ENCODE measurements at regions not wholly inside any gene's neighbourhood (a gene's known extent, or its start where the extent isn't known, plus 50 kb on each side); places are given as distances from the start of the nearest gene placed in this dataset.

DNA sequence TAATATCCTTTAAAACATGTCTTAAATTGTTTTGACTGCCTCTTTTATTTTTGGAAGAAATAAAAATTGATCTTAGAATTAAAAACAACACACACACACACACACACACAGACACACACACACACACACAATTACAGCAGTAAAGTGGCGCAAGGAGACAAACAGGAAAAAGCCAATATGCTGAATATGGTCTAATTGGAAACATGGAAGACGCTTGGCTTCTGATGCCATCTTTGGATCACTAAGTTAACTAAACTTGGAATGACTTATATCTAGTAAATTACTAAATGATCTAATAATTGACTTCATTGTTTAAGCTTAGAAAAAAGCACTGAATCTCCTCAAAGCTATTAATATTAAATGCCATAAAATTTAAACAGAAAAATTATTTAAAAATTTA lies 1093.4 kb downstream of the ADGRL3 start:
- DNase-seq: no peak

DNA sequence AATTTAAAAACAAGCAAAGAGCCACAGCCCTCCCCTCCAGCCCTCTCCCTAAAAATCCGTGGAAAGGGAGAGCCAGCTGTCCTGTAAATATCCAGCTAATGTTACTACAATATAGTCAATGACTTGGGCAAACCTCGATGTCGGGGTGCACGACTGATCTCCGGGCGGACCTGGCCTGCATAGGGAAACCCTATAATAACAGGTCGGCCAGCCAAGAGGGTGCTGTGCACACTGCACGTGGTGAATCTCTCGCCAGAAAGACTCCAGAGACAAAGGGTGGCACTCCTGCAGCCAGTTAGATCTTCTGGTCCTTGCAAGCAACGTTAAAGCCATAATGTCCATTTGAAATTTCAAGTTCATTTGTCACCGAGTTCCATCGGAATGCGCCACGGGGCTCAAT lies 1092.8 kb downstream of the ADGRL3 start:
- no peak for DNase-seq

DNA sequence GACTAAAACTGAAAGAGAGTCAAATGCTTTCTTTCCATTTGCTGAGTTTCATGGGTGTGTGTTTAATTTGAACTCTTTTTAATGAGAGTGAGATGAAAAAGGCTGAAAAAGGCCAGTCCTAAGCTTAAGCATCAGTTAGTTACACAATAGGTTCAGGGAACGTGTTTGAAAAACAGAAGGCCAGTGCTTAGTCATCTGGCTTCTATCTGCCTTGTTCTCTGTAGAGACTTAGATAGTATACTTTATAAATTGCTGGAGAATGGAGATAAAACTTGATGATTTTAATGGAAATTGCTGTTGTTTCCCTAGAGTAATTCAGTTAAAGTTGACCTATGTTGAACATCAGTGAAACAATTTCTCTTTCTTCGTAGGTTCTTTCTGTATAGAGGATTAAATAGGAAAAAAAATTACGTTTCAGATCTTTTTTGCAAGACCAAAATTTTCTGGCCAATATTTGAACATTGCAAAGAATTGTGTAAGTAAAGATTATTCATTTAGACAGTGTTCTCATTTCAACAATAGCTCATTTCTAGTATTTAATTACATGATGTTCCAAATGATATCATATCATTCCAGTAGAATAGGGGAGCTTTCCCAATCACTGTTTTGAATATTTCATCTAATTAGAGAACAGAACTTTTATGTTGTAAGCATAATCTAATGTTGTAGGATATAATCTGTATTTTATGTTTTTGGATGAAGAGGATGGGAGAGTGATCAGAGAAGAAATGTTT lies 1088.8 kb downstream of the ADGRL3 start:
- no peak for DNase-seq

DNA sequence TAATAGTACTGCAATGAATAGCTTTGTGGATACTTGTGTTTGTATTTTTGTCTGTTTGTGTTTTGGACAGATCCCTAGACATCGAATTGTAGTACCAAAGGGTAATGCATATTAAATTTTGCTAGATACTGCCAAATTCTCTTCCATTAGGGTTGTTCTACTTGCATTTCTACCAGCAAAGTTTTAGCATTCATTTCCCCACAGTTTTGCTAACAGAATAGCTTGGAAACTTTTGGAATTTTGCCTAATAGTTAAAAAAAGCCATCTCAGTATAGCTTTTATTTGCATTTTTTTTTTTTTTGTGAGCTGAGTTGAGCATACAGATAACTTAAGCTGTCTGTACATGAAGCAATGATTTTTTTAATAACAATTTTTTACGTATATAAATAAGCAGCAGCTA lies 1084.9 kb downstream of the ADGRL3 start:
- no peak for DNase-seq

DNA sequence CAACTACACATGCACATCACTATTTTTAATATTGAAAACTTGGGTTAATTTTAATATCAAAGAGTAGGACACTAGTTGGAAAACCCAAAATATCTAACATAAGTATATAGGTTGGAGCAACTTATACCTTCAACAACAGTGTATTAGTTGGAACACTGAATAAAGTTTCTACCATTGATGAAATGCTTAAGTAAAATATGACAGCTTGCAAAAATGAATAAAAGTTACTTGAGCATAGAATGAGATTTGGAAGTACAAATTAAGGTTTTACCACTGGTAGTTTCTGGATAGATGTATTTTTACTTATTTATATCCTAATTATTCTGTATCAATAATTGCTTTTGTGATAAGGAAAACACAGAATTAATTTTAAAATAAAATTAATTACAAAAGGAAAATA lies 1079.6 kb downstream of the ADGRL3 start:
- no peak for DNase-seq

DNA sequence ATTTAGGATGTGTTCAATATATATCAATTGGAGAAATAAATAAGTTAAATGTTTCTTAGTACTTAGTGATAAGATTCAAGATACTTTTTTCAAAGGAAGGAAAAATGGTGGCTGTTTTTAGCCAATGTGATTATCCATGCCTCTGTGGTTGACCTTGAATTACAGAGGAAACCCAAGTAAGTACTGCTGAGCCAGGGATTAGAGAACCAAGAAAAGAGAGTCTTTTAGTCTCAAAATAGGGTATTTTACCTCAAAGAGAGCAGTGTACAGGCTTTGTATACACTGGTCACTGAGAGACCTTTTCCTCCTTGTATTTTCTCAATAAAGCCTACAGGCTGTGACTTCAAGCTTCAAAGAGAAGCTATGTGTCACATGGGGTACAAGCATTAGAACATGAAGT lies 1075.3 kb downstream of the ADGRL3 start:
- DNase-seq: no peak

DNA sequence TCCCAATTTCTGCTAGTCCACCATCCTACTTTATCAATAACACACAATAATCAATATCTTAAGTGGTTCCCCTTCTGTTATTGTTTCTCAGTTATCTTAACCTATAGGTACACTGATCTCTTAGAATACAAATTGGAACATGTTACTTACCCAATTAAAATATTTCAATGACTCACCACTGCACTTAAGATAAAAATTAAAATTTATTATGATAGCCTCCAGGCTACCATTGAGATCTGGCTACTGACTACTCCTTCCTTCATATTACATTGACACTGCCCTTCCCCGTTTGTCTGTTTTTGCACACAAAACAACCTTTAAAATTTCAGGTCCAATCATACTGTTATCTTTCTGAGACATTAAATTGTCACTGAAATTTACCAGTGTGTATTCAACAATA lies 1074.7 kb downstream of the ADGRL3 start:
- no peak for DNase-seq

DNA sequence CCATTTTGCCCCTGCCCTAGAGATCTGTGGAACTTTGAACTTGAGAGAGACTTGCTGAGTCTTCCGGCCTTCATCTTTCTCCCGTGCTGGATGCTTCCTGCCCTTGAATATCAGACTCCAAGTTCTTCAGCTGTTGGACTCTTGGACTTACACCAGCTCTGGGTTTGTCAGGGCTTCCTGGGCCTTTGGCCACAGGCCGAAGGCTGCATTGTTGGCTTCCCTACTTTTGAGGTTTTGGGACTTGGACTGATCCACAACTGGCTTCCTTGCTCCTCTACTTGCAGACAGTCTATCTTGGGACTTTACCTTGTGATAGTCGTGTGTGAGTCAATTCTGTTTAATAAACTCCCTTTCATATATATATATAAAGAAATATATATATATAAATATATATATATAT lies 1071.0 kb downstream of the ADGRL3 start:
- DNase-seq: no peak

DNA sequence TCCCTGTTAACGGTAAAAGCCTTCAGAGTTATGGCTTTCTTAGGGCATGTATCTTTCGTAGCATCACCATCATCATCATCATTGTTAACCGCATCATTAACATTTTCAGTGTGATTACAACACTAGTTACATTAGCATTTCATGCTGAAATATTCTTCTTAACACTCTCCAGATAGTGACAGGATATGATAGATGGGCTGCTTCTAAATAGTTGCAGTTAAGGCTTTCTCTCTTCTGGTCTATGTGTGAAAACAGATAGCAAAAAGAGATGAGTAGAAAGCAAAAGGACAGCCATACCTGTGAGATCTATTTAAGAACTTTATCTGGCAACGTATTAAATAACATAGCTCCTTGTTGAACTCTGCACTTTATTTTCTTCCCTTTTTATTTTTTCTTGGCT lies 1069.8 kb downstream of the ADGRL3 start:
- DNase-seq: no peak

DNA sequence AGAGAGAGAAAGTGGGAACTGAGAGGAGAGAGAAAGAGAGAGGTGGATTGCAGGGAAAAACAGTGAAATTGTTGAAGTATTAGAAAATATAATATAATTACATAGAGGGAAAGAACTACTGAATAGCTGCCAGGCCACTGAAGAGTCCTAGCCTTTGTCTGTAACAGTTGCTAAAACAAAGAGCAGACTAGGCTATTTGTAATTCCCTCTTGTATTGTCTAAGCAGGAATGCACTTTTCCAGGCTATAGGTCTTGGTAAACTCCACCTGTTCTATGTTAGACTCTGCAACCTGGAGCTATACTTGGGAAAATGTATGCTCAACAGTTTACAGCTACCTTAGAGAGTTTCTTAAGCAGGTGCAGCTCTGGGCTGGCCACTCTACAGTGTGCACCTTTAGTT lies 1063.3 kb downstream of the ADGRL3 start:
- DNase-seq: no peak

DNA sequence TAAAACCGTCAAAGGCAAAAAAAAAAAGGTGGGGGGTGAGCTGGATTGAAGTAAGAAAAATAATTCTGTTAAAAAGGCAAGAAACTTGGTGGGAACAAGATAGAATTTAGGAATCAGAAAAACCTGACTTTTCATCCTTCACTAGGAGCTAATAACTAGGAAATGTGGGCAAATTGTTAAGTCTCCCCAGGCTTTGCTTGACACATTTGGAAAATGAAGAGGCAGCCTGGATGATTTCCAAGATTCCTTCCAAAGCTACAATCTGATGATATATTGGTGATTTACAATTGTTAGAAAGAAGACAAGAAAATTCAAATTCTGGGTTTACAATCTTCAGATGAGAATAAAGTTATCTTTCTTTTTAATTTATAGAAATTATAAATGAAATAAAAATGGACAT lies 1062.5 kb downstream of the ADGRL3 start:
- DNase-seq: no peak

DNA sequence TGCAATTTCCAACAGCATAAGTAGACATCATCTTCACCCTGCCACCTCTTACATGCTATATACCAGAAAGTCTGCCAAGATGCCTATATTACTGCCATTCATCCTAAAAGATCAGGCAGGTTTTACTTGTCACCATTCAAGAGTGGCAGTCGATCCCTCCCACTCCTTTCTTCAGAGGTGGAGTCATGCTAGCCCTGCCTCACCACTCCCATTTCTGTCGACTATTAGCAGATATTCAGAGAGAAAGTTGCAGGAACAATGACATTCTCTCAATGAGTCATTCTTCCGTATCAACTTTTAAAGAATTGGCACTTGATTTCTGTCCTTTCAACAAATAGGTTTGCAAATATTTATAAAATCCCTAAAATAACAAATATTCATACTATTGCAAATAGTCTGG lies 1060.1 kb downstream of the ADGRL3 start:
- no peak for DNase-seq

DNA sequence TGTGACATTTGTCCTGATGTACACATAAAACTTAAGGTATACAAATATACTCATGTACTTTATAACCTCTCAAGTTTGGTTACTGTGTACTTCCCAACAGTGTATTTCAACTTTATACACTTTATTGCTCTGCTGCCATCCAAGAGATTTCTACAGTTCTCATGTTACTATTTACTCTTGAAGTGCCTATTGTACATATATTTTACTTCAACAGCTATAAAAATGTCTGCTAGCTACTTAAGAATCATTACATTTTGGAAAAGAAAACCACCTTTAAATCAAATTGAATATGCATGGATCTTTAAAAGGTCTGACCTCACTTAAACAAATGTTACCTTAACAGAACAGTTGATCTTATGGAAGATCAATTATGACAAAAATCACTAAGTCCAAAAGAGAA lies 1056.4 kb downstream of the ADGRL3 start:
- DNase-seq: no peak

DNA sequence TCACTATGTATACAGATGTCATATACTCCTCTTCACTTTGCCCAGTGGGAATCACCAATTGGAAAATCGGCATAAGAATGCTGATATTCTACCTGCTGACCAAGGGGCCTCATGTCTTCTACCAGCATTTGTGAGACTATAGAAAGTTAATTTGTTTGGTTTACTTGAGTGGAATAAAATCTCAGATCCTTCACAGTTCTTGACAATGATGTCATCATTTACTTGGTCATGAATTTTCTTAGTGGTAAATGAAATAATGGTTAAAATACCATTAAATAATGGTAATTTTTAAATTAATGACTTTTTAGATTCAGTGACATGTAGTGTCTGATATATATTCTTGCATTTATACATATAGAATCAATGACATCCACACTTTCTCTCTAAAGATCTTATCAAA lies 1052.6 kb downstream of the ADGRL3 start:
- no peak for DNase-seq

DNA sequence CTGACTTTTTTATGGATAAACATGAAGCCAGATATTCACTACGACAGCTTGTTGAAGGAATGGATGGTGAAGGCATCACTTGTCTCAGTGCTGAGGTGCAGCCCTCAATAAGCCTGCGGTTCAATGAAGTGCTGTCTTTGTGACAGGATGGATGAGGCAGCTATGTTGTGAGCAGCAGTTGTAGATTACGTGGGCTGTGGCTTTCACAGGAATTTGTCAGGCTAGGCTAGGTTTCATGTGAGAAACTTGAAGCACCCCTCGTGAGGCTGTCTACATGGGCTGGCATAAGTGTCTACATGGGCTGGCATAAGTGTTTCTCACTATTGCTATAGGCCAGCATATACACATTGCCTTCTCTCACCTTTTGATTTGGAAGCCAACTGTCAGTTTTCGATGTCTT lies 1050.0 kb downstream of the ADGRL3 start:
- DNase-seq: no peak

DNA sequence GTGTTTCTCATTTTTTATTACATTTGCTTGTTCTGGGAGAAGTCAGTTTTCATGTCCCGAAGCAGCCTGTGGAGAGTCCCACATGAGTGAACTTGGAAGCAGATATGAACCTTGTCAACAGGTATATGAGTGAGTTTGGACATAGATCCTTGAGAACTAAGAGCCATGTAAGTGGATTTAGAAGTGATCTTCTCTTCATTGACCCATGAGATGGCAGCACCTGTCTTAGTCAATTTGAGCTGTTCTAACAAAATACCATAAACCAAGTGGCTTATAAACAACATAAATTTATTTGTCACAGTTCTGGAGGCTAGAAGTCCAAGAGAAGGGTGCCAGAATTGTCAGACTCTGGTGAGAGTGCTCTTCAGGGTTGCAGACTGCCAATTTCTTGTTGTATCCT lies 1043.8 kb downstream of the ADGRL3 start:
- no peak for DNase-seq

DNA sequence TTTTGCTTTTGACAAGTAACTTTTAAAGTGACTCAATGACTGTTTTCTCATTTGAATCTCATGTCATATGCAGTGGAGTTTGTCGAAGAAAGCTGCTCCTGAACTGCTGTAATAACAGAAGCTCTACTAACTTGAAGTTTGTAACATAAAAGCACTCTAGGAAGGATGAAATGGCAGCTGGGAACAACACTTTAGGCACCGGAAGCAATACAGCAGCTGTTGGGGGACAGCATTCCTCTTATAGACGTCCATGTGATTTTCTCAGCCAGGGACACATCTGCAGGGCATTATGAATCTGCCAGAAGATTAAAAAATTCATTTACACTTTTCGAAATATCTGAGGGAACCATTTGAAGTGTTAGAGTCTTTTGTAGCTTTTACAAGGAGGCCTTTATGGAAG lies 1035.8 kb downstream of the ADGRL3 start:
- no peak for DNase-seq

DNA sequence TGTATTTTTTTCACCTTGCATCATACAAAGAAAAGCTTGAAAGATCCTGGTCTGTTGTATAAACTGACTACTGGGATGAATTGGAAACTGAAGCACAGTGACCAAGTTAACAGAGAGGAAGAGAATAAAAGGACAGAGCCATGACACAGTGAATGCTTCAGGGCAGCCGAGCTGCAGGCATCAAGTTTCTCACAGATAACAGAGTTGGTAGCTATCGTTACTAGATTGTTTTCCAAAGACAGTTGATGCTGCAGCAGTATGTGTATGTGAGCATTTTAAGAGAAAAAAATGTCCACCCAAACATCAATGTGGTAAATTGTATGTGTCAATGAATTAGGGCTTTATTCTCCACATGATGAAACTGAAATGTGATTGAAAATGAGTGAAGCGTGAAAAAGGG lies 1032.7 kb downstream of the ADGRL3 start:
- DNase-seq: no peak

DNA sequence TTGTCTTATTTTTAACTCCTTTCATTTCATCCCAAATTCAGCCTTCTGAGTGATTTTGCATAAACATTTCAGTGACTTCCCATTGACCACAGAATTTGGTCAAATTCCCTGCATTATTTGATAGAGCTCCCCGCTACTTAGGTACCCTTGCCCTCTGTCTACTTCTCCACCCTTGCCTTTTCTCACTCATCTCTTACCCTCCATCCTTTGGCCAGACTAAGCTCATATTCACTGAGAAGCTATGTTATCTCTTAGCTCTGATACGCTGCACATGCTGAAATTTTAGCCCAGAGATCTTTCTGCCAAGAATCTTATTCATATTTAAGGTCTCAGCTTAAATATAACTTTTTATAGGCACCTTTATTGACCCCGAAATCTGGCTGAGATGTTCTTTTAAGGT lies 1031.9 kb downstream of the ADGRL3 start:
- no peak for DNase-seq

DNA sequence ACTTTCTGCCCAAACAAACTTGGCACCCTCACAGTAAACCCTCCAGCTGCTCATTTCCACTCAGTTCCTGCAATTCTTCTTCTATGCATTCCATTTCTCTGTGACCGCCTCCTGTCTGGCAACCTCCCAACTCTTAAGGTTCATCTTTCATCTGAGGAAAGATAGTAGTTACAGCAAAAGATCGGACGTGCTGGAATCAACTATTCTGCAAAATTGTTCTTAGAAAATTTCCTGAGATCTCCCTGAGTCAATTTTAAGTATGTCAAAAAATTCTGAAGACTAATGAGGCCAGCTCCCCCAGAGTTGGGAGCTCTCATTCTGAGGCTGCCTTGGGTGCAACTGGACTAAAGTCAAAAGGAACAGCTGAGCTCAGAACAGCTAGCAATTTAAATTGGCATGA lies 1026.0 kb downstream of the ADGRL3 start:
- no peak for DNase-seq

DNA sequence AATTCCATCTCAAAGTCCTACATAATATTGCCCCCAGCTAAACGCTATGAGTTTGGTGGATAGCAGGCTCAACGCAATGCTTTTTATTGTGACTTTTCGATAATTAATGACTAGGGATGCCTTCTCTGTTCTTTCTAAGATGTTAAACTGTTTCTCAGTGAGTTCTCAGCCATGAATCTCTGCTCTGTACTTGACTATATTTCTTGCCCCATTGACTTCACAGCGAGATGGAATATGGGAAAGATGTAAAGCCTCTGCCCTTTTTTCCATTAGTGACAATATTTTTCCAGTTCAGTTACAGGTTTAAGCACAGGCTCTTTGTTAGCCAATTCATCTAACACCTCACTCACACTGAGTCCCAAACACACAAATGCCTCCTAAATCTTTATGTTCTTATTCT lies 1022.0 kb downstream of the ADGRL3 start:
- DNase-seq: no peak

DNA sequence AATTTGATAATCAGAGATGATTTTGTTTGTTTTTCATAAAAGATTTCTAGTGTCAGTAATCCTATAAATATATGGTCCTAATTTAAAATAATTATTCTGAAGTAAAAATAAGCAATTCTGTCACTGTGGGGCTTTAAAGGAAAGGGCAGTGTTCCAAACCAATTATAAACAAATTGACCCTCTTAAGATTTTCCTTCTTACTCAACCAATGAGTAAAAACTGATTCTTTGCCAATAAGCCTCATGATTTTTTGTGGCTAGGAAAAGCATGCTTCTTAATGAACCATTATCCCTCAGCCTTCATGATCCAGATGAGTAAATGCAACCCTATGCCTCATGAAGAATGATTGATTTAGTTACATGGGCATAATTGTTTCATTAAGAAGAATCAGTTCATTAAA lies 1010.4 kb downstream of the ADGRL3 start:
- no peak for DNase-seq

DNA sequence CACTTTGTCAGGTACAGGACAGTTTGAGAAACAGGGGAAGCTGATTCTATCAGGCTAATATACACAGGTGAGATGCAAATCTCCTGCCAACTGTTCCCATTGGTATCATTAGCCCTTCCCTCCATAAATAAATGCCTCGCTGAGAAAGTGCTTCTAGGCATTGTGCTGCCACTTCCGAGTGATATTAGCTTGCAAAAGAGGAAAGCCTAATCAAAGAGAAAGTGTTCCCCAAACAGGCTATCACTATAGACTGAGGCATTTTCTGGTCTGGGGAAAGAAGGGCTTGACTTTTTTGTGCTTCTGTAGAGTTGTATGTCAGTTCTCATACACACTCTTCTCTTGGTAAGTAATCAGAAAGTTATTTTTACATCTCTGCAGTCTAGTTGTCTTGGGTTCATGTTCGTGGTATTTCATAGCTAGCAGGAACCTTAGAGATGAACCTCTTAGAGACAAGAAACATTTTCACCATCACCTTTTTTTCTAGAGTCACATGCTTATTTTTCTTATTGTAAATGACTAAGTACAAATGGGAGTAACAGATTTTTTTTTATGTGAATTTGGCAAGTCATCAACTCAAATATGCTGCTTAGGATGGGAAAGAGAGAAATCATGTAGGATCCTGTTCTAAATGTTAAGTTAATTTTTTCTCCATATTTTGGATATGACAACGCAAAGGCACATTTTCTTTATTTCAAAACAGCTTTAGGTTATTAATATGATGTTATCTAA lies 1009.8 kb downstream of the ADGRL3 start:
- DNase-seq: no peak

DNA sequence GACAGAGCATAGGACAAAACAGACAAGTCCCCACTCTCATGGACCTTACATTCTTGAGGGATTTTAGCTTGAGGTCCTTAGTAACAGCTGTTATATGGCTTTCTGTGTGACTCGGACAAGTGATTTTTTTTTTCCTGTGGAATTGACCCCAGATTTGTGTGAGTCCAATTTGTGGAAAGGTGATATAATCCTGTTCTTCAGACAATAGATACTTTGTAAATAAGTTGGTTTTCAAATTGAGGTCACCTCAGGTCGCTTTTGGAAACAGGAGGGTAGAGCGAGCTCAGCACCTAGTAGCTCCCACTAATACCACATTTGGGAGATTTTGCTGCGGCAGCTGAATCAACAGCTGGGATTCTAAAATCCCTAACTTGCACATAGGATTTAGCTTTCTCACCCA lies 1008.8 kb downstream of the ADGRL3 start:
- no peak for DNase-seq

DNA sequence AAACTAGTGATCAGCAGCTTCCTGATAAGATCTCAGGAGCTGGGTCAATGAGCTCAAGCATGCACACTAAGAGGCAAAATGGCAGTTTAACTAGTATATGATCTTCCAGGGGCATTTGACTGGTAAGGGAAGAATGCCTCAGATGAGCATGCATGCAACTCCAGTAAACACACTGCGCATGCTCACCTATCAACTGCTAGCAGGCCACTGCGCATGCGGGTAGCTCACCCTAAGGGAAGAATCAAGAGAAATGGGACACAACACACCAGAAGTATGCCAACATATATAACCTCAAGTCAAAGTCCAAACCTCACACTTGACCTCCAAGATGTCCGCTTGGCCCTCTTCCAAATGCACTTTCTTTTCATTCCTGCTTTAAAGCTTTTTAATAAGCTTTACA lies 1004.0 kb downstream of the ADGRL3 start:
- no peak for DNase-seq

All from HCEC 1CT (cell line).